PFSK-1 (cell line): ENCODE measurements at regions not wholly inside any gene's neighbourhood (a gene's known extent, or its start where the extent isn't known, plus 50 kb on each side); places are given as distances from the start of the nearest gene placed in this dataset.

Source experiments
- FOXP2 ChIP-seq: optimal IDR thresholded peaks from 2 replicates; pipeline ENCODE3; 2011; ENCODE audit warnings: borderline replicate concordance, control low read depth, inconsistent platforms; ENCODE audit not compliant: insufficient read depth; ENCODE audit errors: extremely low read length, extremely low read depth
- POLR2AphosphoS5 ChIP-seq: IDR thresholded peaks from 2 replicates; pipeline ENCODE4 v1.6.1; 2012; ENCODE audit warnings: low read depth, mild to moderate bottlenecking, control low read depth, low read length, moderate library complexity
- SIN3A ChIP-seq: IDR thresholded peaks from 2 replicates; pipeline ENCODE4 v1.6.1; 2012; ENCODE audit warnings: mild to moderate bottlenecking, low read length, moderate library complexity, borderline replicate concordance; ENCODE audit not compliant: insufficient read depth
- TAF1 ChIP-seq: IDR thresholded peaks from 2 replicates; pipeline ENCODE4 v1.6.1; 2012; ENCODE audit warnings: low read length, control low read depth, borderline replicate concordance; ENCODE audit not compliant: insufficient read depth
- TF ChIP-seq, protein P1 (sequence below), 2 experiments: IDR thresholded peaks; 2 replicates each; pipeline versions ENCODE4 v1.6.1 to v1.8.0; 2011 to 2012; ENCODE audit warnings: low read depth in 2 of 2, low read length in 2 of 2, control low read depth in 1 of 2, inconsistent platforms in 1 of 2, mild to moderate bottlenecking in 1 of 2, moderate library complexity in 1 of 2; ENCODE audit not compliant: insufficient read depth in 1 of 2

DNA sequence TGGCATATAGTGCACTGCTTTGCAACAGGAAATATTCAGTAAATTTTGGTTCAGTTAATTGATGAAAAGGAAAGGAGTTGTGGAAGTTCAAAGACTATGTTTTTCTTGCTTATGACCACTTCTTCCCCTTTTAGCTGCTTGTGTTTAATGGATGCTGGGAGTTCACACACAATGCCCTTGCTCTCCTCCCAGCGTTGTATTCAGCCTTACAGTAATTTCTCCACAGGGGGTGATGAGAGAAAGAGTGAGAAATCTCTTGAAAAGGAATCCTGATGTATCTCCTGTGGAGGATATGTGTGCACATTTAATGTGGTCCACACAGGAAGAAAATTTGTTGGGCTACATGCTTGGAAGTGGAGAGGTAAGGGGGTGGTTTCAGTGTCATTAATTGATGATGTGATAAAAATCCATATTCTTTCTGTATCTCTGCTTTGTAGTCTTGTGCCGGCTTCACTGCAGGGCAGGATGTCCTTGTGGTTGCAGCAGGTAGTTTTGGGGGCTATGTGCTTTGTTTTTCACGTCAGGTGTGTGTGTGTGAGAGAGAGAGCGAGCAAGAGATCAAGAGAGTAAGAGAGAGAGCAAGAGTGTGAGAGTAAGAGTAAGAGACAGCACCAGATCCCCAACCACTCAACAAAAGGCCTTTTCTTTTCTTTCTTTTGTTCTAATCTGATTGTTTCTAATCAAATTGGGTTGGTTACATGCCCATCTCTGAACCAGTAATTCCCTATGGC, 204.4 kb downstream of the RWDD3 start:
- TF ChIP-seq POLR2AphosphoS5: no peak
- TF ChIP-seq SIN3A: no peak
- TF ChIP-seq, protein P1, sequence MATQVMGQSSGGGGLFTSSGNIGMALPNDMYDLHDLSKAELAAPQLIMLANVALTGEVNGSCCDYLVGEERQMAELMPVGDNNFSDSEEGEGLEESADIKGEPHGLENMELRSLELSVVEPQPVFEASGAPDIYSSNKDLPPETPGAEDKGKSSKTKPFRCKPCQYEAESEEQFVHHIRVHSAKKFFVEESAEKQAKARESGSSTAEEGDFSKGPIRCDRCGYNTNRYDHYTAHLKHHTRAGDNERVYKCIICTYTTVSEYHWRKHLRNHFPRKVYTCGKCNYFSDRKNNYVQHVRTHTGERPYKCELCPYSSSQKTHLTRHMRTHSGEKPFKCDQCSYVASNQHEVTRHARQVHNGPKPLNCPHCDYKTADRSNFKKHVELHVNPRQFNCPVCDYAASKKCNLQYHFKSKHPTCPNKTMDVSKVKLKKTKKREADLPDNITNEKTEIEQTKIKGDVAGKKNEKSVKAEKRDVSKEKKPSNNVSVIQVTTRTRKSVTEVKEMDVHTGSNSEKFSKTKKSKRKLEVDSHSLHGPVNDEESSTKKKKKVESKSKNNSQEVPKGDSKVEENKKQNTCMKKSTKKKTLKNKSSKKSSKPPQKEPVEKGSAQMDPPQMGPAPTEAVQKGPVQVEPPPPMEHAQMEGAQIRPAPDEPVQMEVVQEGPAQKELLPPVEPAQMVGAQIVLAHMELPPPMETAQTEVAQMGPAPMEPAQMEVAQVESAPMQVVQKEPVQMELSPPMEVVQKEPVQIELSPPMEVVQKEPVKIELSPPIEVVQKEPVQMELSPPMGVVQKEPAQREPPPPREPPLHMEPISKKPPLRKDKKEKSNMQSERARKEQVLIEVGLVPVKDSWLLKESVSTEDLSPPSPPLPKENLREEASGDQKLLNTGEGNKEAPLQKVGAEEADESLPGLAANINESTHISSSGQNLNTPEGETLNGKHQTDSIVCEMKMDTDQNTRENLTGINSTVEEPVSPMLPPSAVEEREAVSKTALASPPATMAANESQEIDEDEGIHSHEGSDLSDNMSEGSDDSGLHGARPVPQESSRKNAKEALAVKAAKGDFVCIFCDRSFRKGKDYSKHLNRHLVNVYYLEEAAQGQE (IDR thresholded peaks at IDR 0.05; ENCODE audit: insufficient read depth in 1 of 2, low read depth in 2 of 2, low read length in 2 of 2): no peak
- no peak for TF ChIP-seq TAF1
- no peak for TF ChIP-seq FOXP2
